SK-N-SH (cell line): ENCODE measurements at regions not wholly inside any gene's neighbourhood (a gene's known extent, or its start where the extent isn't known, plus 50 kb on each side); places are given as distances from the start of the nearest gene placed in this dataset.

Experiments
- CTCF ChIA-PET: fragments of 300-600, 350-600 bp; formaldehyde crosslinking; extraction: SDS; loops from one replicate; lab custom pipeline; 2021; lab: Yijun Ruan, JAX
- POLR2A ChIA-PET: fragments of 350-600 bp; sonication (Branson Sonifier 250); formaldehyde crosslinking; extraction: SDS; loops from one replicate; lab custom pipeline; 2020; ENCODE audit warnings: antibody characterized with exemption, inconsistent platforms; lab: Yijun Ruan, JAX
- DNase-seq: peaks from one replicate; pipeline ENCODE4 v3.0.0; 2012
- H2AFZ ChIP-seq: fragments of 200-600 bp; sonication (generic); 2 replicates; pipeline ENCODE4 v1.8.1; 2016; ENCODE audit warnings: antibody characterized with exemption, mild to moderate bottlenecking, low read depth
- H3F3A ChIP-seq: fragments of 200-600 bp; sonication (generic); replicated peaks from 2 replicates; pipeline ENCODE3; 2016; ENCODE audit warnings: antibody characterized with exemption, mild to moderate bottlenecking; ENCODE audit not compliant: insufficient read depth
- H3K27ac ChIP-seq, 2 experiments: fragments of 200-500 bp in 1 of 2; fragments of 200-600 bp in 1 of 2; sonication (Bioruptor generic) in 1 of 2; sonication (generic), shearing (Covaris generic) in 1 of 2; 2 replicates each; pipeline versions ENCODE4 v1.5.1 to v1.6.1; 2014 to 2016; ENCODE audit warnings: low read depth in 2 of 2, inconsistent platforms in 1 of 2, low read length in 1 of 2, mild to moderate bottlenecking in 1 of 2, mixed read lengths in 1 of 2
- H3K27me3 ChIP-seq: fragments of 200-600 bp; sonication (generic), shearing (Covaris generic); 2 replicates; pipeline ENCODE4 v1.6.1; 2016; ENCODE audit warnings: mixed run types; ENCODE audit not compliant: insufficient read depth
- H3K36me3 ChIP-seq, 2 experiments: fragments of 200-500 bp in 1 of 2; fragments of 200-600 bp in 1 of 2; sonication (Bioruptor generic) in 1 of 2; sonication (generic) in 1 of 2; replicated peaks in 1 of 2; 2 replicates each; pipeline versions ENCODE3 to v1.5.1; 2014 to 2016; ENCODE audit warnings: low read length in 1 of 2, mild to moderate bottlenecking in 1 of 2; ENCODE audit not compliant: insufficient read depth in 2 of 2, control insufficient read depth in 1 of 2
- H3K4me1 ChIP-seq, 2 experiments: fragments of 200-500 bp in 1 of 2; fragments of 200-600 bp in 1 of 2; sonication (Bioruptor generic) in 1 of 2; sonication (generic), shearing (Covaris generic) in 1 of 2; 2 replicates each; pipeline versions ENCODE4 v1.5.1 to v1.6.1; 2014 to 2016; ENCODE audit warnings: low read depth in 1 of 2, low read length in 1 of 2, mixed run types in 1 of 2; ENCODE audit not compliant: insufficient read depth in 2 of 2, control insufficient read depth in 1 of 2
- H3K4me2 ChIP-seq: fragments of 200-600 bp; sonication (generic), shearing (Covaris generic); 2 replicates; pipeline ENCODE4 v1.6.1; 2017; ENCODE audit warnings: mixed run types
- H3K4me3 ChIP-seq, 2 experiments: fragments of 200-500 bp in 1 of 2; fragments of 200-600 bp in 1 of 2; sonication (Bioruptor generic) in 1 of 2; sonication (generic), shearing (Covaris generic) in 1 of 2; 2 replicates each; pipeline versions ENCODE4 v1.5.1 to v1.8.1; 2014 to 2016; ENCODE audit warnings: low read depth in 2 of 2, inconsistent platforms in 1 of 2, low read length in 1 of 2, mild to moderate bottlenecking in 1 of 2, mixed read lengths in 1 of 2, moderate library complexity in 1 of 2
- H3K79me2 ChIP-seq: fragments of 200-600 bp; sonication (generic); 2 replicates; pipeline ENCODE4 v1.8.1; 2017; ENCODE audit warnings: mild to moderate bottlenecking; ENCODE audit not compliant: insufficient read depth
- H3K9ac ChIP-seq: fragments of 200-600 bp; sonication (generic); 2 replicates; pipeline ENCODE4 v1.6.1; 2017; ENCODE audit warnings: mixed run types
- H3K9me2 ChIP-seq: fragments of 200-600 bp; sonication (generic); 2 replicates; pipeline ENCODE4 v1.6.1; 2017; ENCODE audit warnings: mixed run types
- H3K9me3 ChIP-seq: fragments of 200-600 bp; sonication (generic); 2 replicates; pipeline ENCODE4 v1.6.1; 2017; ENCODE audit warnings: mixed run types, mild to moderate bottlenecking, moderate library complexity
- H4K20me1 ChIP-seq: fragments of 200-600 bp; sonication (generic); 2 replicates; pipeline ENCODE4 v1.6.1; 2017; ENCODE audit warnings: mild to moderate bottlenecking, mixed run types; ENCODE audit not compliant: insufficient read depth
- CTCF ChIP-seq: fragments of 200-600 bp; sonication (generic); IDR thresholded peaks from 2 replicates; pipeline ENCODE4 v1.6.1; 2017; ENCODE audit warnings: antibody characterized with exemption, mild to moderate bottlenecking, moderate library complexity
- ELF1 ChIP-seq: IDR thresholded peaks from 2 replicates; pipeline ENCODE4 v1.4.0; 2012
- EZH2phosphoT487 ChIP-seq: fragments of 200-600 bp; sonication (generic); IDR thresholded peaks from 2 replicates; pipeline ENCODE4 v1.6.1; 2017; ENCODE audit warnings: low read depth, mixed run types, mild to moderate bottlenecking, antibody characterized with exemption, moderate library complexity, borderline replicate concordance
- FOXM1 ChIP-seq: IDR thresholded peaks from 2 replicates; pipeline ENCODE4 v1.4.0; 2012; ENCODE audit warnings: low read depth, mild to moderate bottlenecking
- JUND ChIP-seq: IDR thresholded peaks from 2 replicates; pipeline ENCODE4 v1.4.0; 2012
- MAX ChIP-seq: IDR thresholded peaks from 2 replicates; pipeline ENCODE4 v1.4.0; 2012; ENCODE audit warnings: low read depth
- MEF2A ChIP-seq: IDR thresholded peaks from 2 replicates; pipeline ENCODE4 v1.4.0; 2012; ENCODE audit warnings: low read depth, borderline replicate concordance
- PBX3 ChIP-seq: IDR thresholded peaks from 2 replicates; pipeline ENCODE4; 2012
- RCOR1 ChIP-seq: fragments of 150-350 bp; IDR thresholded peaks from 2 replicates; pipeline ENCODE4 v1.6.1; 2017; ENCODE audit warnings: antibody characterized with exemption, low read length
- RFX5 ChIP-seq: IDR thresholded peaks from 2 replicates; pipeline ENCODE4 v1.6.1; 2012; ENCODE audit warnings: mild to moderate bottlenecking, improper control_type of control experiment, low read length
- RXRA ChIP-seq: IDR thresholded peaks from 2 replicates; pipeline ENCODE4 v1.4.0; 2012; ENCODE audit warnings: low read depth, mild to moderate bottlenecking, borderline replicate concordance
- SIN3A ChIP-seq: IDR thresholded peaks from 2 replicates; pipeline ENCODE4 v1.6.1; 2012; ENCODE audit warnings: low read depth, mild to moderate bottlenecking, low read length, moderate library complexity, borderline replicate concordance
- SMC3 ChIP-seq: IDR thresholded peaks from 2 replicates; pipeline ENCODE4 v1.6.1; 2012; ENCODE audit warnings: low read depth, low read length, improper control_type of control experiment
- TAF1 ChIP-seq: IDR thresholded peaks from 2 replicates; pipeline ENCODE4 v1.6.1; 2012; ENCODE audit warnings: low read depth, mild to moderate bottlenecking, low read length, moderate library complexity, borderline replicate concordance
- TCF12 ChIP-seq: IDR thresholded peaks from 2 replicates; pipeline ENCODE4 v1.4.0; 2012
- TEAD4 ChIP-seq: IDR thresholded peaks from 2 replicates; pipeline ENCODE4 v1.4.0; 2012; ENCODE audit warnings: mild to moderate bottlenecking, borderline replicate concordance; ENCODE audit not compliant: insufficient read depth
- YY1 ChIP-seq: IDR thresholded peaks from 2 replicates; pipeline ENCODE4 v1.4.0; 2012; ENCODE audit warnings: low read depth, mild to moderate bottlenecking
- ZBTB33 ChIP-seq: IDR thresholded peaks from 2 replicates; pipeline ENCODE4 v1.4.0; 2012; ENCODE audit warnings: low read depth, borderline replicate concordance
- WGBS: methylation state at CpG from one replicate; pipeline ENCODE4 v1.1.6; 2017; ENCODE audit warnings: low lambda C conversion rate; 5-methylcytosine and 5-hydroxymethylcytosine counted together
- TF ChIP-seq, protein P1 (sequence below): fragments of 150-350 bp; IDR thresholded peaks from 2 replicates; pipeline ENCODE4 v1.6.1; 2017; ENCODE audit warnings: antibody characterized with exemption, low read length, low read depth, borderline replicate concordance

DNA sequence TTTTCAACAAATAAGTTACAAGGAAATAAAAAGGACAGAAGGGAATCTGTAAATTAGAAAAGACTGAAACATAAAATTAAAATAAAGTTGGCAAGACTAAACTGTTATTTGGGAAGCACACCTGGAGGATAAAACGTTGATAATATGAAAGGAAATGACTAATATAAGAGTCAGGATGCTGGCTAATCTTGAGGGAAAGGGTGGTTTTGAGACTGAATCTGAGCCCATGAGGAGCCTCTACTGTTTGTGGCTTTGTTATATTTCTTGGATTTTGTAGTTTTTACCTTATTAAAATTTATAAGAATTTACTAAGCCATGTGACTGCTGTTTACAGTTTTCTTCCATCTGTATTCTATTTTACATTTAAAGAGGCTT is 718.0 kb upstream of the SPRY2 start:
- no peaks in the 10 kb centered on the region for H3K9me2 ChIP-seq
- ChIA-PET POLR2A (no interaction called here), CTCF (no interaction called here)
- H3K36me3 ChIP-seq: no peaks in the 10 kb centered on the region
- H3K27ac ChIP-seq: no peak overlapping the region
- H3K4me1 ChIP-seq: no peaks in the 10 kb centered on the region
- TF ChIP-seq TCF12 (no peak), JUND (no peak), MAX (no peak)
- H3K4me2 ChIP-seq: no peak overlapping the region
- DNase-seq: no peak
- WGBS: 0% methylated on average over 1 of the region's 1 CpG
- H3K79me2 ChIP-seq: no peaks in the 10 kb centered on the region
- no peak overlapping the region for H2AFZ ChIP-seq
- H4K20me1 ChIP-seq: no peaks in the 10 kb centered on the region
- H3F3A ChIP-seq: no peaks in the 10 kb centered on the region
- no peak overlapping the region for H3K4me3 ChIP-seq
- no peaks in the 10 kb centered on the region for H3K9me3 ChIP-seq
- H3K9ac ChIP-seq: no peak overlapping the region
- H3K27me3 ChIP-seq: no peaks in the 10 kb centered on the region

DNA sequence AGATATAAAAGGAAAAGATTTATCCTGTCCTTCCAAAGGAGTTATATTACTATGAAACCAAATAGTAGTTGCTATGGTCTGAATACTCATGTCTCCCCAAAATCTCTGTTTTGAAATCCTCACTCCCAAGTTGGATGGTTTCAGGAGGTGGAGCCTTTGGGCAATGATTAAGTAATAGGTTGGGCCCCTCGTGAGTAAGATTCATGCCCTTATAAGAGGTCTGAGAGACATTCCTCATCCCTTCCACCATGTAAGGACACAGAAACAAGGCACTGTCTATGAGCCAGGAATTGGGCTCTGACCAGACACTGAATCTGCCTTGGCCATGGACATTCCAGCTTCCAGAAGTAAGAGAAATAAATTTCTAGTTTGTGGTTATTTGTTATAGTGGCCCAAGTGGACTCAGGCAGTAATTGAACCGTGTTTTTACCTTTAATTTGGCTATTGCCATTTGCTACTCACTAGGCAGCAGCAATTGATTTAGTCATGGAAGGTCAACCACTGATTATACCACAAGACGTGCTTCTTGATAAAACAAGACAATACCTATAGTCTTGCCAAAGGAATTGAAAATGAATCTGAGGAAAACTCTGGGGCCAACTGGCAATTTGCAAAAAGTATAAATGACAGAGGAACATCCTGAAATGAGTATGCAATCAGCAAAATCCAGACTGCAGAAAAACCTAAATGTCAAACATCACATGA is 717.4 kb upstream of the SPRY2 start:
- H3K9me3 ChIP-seq: no peaks in the 10 kb centered on the region
- no peaks in the 10 kb centered on the region for H3K27me3 ChIP-seq
- no peaks in the 10 kb centered on the region for H3K36me3 ChIP-seq
- TF ChIP-seq RFX5 (no peak), ZBTB33 (no peak), CTCF (no peak), SMC3 (no peak), TCF12 (no peak), FOXM1 (no peak), TEAD4 (no peak), RCOR1 (no peak), MEF2A (no peak), ELF1 (no peak), JUND (no peak), SIN3A (no peak), YY1 (no peak), RXRA (no peak), TAF1 (no peak), PBX3 (no peak), EZH2phosphoT487 (no peak), MAX (no peak)
- TF ChIP-seq, protein P1, sequence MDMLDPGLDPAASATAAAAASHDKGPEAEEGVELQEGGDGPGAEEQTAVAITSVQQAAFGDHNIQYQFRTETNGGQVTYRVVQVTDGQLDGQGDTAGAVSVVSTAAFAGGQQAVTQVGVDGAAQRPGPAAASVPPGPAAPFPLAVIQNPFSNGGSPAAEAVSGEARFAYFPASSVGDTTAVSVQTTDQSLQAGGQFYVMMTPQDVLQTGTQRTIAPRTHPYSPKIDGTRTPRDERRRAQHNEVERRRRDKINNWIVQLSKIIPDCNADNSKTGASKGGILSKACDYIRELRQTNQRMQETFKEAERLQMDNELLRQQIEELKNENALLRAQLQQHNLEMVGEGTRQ: no peak
- H3K4me2 ChIP-seq: no peak overlapping the region
- POLR2A ChIA-PET: no interaction called here
- H3K4me3 ChIP-seq: no peak overlapping the region
- no peaks in the 10 kb centered on the region for H3K79me2 ChIP-seq
- 24% methylated on average over 3 of the region's 3 CpGs for WGBS
- H3K27ac ChIP-seq: no peak overlapping the region
- H3K4me1 ChIP-seq: no peaks in the 10 kb centered on the region
- H3K9me2 ChIP-seq: no peaks in the 10 kb centered on the region
- no peak overlapping the region for H3K9ac ChIP-seq
- no peak overlapping the region for H2AFZ ChIP-seq
- CTCF ChIA-PET: no interaction called here
- DNase-seq: no peak
- H4K20me1 ChIP-seq: no peaks in the 10 kb centered on the region
- H3F3A ChIP-seq: no peaks in the 10 kb centered on the region
